ENCODE measurements at regions not wholly inside any gene's neighbourhood (a gene's known extent, or its start where the extent isn't known, plus 50 kb on each side); places are given as distances from the start of the nearest gene placed in this dataset.

DNA sequence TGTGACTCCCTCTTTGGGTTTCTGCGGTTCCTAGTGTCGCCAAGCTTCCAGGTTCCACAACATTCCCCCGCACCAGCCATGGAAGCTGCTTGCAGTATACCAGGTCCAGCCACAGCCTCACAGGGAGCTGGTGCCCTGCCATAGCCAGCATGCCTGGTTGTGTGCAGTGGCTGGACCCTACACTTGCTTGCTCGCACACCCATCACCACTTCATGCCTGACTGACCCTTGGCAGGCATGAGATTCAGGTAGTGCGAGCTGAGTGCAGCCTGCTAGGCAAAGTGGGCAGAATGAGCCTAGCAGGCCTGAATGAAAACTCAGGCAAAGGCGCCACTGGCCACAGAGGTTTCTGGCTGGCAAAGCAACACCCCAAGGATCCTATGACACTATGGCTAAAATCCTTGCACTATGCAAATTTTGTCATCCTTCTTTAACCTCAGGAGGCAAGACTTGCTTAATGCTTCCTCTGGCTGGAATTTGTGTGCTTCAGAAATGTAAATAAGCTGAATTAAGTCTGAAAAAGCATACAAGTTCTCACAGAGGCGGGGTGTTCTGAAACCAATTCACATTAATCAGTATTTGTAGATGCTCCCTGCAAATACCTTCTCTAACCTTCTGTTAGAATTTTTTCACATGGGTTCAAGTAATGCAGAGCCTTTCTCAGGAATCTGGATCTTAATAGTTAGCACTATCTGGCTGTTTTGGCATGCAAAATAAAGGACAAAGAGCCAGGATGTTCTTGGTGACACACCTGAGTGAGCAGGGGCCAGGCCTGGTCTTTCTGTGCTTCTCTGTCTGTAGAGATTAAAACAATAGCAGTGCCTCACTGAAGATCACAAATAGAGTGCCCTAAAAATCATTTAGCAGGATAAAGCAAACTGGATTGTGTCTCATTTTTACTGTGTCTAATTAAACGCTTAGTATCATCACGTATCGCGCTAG lies 256.9 kb downstream of the GPATCH2 start:
- DNase-seq (ENCODE audit: low spot score) (no peak), ATAC-seq (ENCODE audit: low FRiP score) (no peak)
- TF ChIP-seq CTCF (IDR thresholded peaks at IDR 0.05), result no peak

GRCh38 chr1:217372049-217372970 lies 258.6 kb downstream of the GPATCH2 start:
- no peak for TF ChIP-seq CTCF (IDR thresholded peaks at IDR 0.05)
- no peak for ATAC-seq (ENCODE audit: low FRiP score)
- no peak for DNase-seq (ENCODE audit: low spot score)

- no peak for TF ChIP-seq CTCF (IDR thresholded peaks at IDR 0.05)
- DNase-seq (ENCODE audit: low spot score) (no peak), ATAC-seq (ENCODE audit: low FRiP score) (no peak)
These were observed 260.1 kb downstream of the GPATCH2 start for GRCh38 chr1:217370757-217371156.

DNA sequence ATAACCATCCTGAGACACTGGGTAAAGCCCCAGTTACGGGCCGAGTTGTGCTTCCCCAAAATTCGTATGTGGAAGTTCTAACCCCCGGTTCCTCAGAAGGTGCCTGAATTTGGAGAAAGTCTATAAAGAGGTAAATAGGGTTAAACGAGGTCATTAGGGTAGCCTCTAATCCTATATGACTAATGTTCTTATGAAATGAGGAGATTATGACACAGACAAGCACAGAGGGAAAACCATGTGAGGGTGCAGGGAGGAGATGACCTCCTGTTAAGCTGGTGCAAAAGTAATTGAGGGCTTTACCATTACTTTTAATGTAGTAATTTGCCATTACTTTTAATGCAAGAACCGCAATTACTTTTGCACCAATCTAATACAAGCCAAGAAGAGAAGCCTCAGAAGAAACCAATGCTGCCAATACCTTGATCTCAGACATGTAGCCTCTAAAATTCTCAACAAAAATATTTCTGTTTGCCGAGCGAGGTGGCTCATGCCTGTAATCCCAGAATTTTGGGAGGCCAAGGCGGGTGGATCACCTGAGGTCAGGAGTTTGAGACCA lies 260.8 kb downstream of the GPATCH2 start:
- no peak for ATAC-seq (ENCODE audit: low FRiP score)
- no peak for DNase-seq (ENCODE audit: low spot score)
- no peak for TF ChIP-seq CTCF (IDR thresholded peaks at IDR 0.05)

DNA sequence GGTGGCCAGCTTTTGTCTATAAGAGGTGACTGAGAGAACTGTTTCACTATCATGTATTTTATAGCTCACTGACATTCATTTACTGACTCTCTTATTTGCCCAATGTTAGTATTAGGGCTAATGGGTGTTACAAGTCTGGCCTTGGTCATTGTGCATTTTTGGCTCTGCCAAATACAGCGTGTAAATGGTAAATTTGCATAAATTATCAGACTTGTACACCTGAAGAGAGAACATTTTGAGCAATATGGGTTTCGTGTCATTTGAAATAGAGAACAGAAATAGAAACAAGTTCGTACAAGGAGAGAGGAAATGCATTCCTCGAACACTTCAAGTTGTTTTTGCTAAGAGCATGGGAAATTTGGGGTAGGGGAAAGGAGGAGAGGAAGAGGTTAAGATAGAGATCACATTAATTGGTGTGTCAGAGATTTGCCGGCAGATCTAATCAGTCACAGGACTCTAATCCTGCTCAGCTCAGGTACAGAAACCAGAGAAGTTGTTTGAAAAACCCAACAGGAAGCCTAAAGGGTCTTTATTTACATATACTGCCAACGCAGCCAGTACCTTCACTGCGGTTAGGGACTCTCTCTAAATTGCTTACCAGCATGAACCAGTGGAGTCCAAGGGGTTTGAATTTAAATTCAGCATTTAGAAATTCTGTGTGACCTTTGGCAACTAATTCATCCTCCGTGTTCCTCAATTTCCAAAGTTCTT lies 261.5 kb downstream of the GPATCH2 start:
- ATAC-seq (ENCODE audit: low FRiP score), result no peak
- no peak for DNase-seq (ENCODE audit: low spot score)
- TF ChIP-seq CTCF (IDR thresholded peaks at IDR 0.05), result no peak

- no peak for DNase-seq (ENCODE audit: low spot score)
- no peak for TF ChIP-seq CTCF (IDR thresholded peaks at IDR 0.05)
- no peak for ATAC-seq (ENCODE audit: low FRiP score)
These were observed 266.7 kb downstream of the GPATCH2 start for GRCh38 chr1:217364220-217364619.

All from omental fat pad (tissue), 3 donors.